C1 segment of cervical spinal cord (tissue), 14 donors: ENCODE measurements at regions not wholly inside any gene's neighbourhood (a gene's known extent, or its start where the extent isn't known, plus 50 kb on each side); places are given as distances from the start of the nearest gene placed in this dataset.

Source experiments
- DNase-seq, 14 donors: peaks; one replicate each; lab custom pipeline; 2025; lab: John Stamatoyannopoulos, UW

GRCh38 chr12:111196532-111196931 is 172.4 kb downstream of the PHETA1 start:
- DNase-seq: no peak

- no peak for DNase-seq
These were observed 173.6 kb downstream of the PHETA1 start for GRCh38 chr12:111195316-111195715.

GRCh38 chr12:111194703-111195051 is 174.2 kb downstream of the PHETA1 start:
- no peak for DNase-seq

GRCh38 chr12:111193977-111194702 is 174.8 kb downstream of the PHETA1 start:
- DNase-seq: no peak

- peak in 1 of 14 donors; percentile 35 for DNase-seq
These were observed 175.4 kb downstream of the PHETA1 start for GRCh38 chr12:111193496-111193895.

- no peak for DNase-seq
These were observed 175.8 kb downstream of the PHETA1 start for GRCh38 chr12:111193067-111193466.

- no peak for DNase-seq
These were observed 176.2 kb downstream of the PHETA1 start for GRCh38 chr12:111192647-111193046.

GRCh38 chr12:111190741-111191526 is 178.0 kb downstream of the PHETA1 start:
- no peak for DNase-seq

GRCh38 chr12:111189792-111190191 is 179.1 kb downstream of the PHETA1 start:
- DNase-seq: no peak

- no peak for DNase-seq
These were observed 180.5 kb downstream of the PHETA1 start for GRCh38 chr12:111188436-111188835.

- DNase-seq: no peak
These were observed 182.5 kb downstream of the PHETA1 start for GRCh38 chr12:111186347-111186746.

GRCh38 chr12:111185889-111186227 is 183.0 kb downstream of the PHETA1 start:
- DNase-seq: no peak

- DNase-seq: no peak
These were observed 183.5 kb downstream of the PHETA1 start for GRCh38 chr12:111185206-111185888.

- DNase-seq: no peak
These were observed 184.7 kb downstream of the PHETA1 start for GRCh38 chr12:111184161-111184560.

- no peak for DNase-seq
These were observed 185.8 kb downstream of the PHETA1 start for GRCh38 chr12:111183094-111183493.

GRCh38 chr12:111182382-111182781 is 186.5 kb downstream of the PHETA1 start:
- DNase-seq: no peak

- DNase-seq: peak in 5 of 14 donors; percentile 3 to 30 (median 12)
These were observed 187.7 kb downstream of the PHETA1 start for GRCh38 chr12:111181143-111181726.

- no peak for DNase-seq
These were observed 188.3 kb downstream of the PHETA1 start for GRCh38 chr12:111180426-111181142.

GRCh38 chr12:111178181-111179081 is 190.5 kb downstream of the PHETA1 start:
- DNase-seq: no peak

GRCh38 chr12:111175396-111176094 is 193.3 kb downstream of the PHETA1 start:
- no peak for DNase-seq
